ENCODE measurements at regions not wholly inside any gene's neighbourhood (a gene's known extent, or its start where the extent isn't known, plus 50 kb on each side); places are given as distances from the start of the nearest gene placed in this dataset.

GRCh38 chr6:56848105-56848504, 106.8 kb upstream of the BEND6 start:
- Histone ChIP-seq H3K27ac (replicated peaks) (no peak overlapping the region), H3K4me3 (replicated peaks; ENCODE audit: insufficient read depth, low read length) (no peak overlapping the region), H3K27me3 (ENCODE audit: insufficient read depth, poor library complexity, severe bottlenecking) (no peaks in the 10 kb centered on the region)
- no peak for DNase-seq (ENCODE audit: low read depth in 1 of 2, low spot score in 1 of 2)
- TF ChIP-seq SPI1 (IDR thresholded peaks at IDR 0.05; ENCODE audit: borderline replicate concordance, low read depth) (no peak), CTCF (IDR thresholded peaks at IDR 0.05; ENCODE audit: insufficient read depth, low read length) (no peak), GABPA (IDR thresholded peaks at IDR 0.05; ENCODE audit: low read depth) (no peak), POLR2AphosphoS5 (IDR thresholded peaks at IDR 0.05; ENCODE audit: low read depth) (no peak), REST (IDR thresholded peaks at IDR 0.05; ENCODE audit: insufficient replicate concordance, low read depth) (no peak)

GRCh38 chr6:56845032-56845431, 109.9 kb upstream of the BEND6 start:
- Histone ChIP-seq H3K27me3 (ENCODE audit: insufficient read depth, poor library complexity, severe bottlenecking) (peaks cover 4% of the 10 kb centered on the region), H3K4me3 (replicated peaks; ENCODE audit: insufficient read depth, low read length) (no peak overlapping the region), H3K27ac (replicated peaks) (no peak overlapping the region)
- TF ChIP-seq SPI1 (IDR thresholded peaks at IDR 0.05; ENCODE audit: borderline replicate concordance, low read depth) = no peak
- no peak for TF ChIP-seq POLR2AphosphoS5 (IDR thresholded peaks at IDR 0.05; ENCODE audit: low read depth)
- no peak for TF ChIP-seq REST (IDR thresholded peaks at IDR 0.05; ENCODE audit: insufficient replicate concordance, low read depth)
- TF ChIP-seq GABPA (IDR thresholded peaks at IDR 0.05; ENCODE audit: low read depth) = no peak
- TF ChIP-seq CTCF (IDR thresholded peaks at IDR 0.05; ENCODE audit: insufficient read depth, low read length) = no peak
- no peak for DNase-seq (ENCODE audit: low read depth in 1 of 2, low spot score in 1 of 2)

- H3K27ac ChIP-seq (replicated peaks) = no peak overlapping the region
- TF ChIP-seq GABPA (IDR thresholded peaks at IDR 0.05; ENCODE audit: low read depth) (no peak), CTCF (IDR thresholded peaks at IDR 0.05; ENCODE audit: insufficient read depth, low read length) (peak; percentile 10)
- H3K4me3 ChIP-seq (replicated peaks; ENCODE audit: insufficient read depth, low read length) = peak overlapping the region; percentile 71
- H3K27me3 ChIP-seq (ENCODE audit: insufficient read depth, poor library complexity, severe bottlenecking) = peaks cover 4% of the 10 kb centered on the region
- DNase-seq (ENCODE audit: low read depth in 1 of 2, low spot score in 1 of 2) = peak; percentile 28 to 58
These were observed 111.2 kb upstream of the BEND6 start for GRCh38 chr6:56843476-56844349.
